ENCODE measurements at regions not wholly inside any gene's neighbourhood (a gene's known extent, or its start where the extent isn't known, plus 50 kb on each side); places are given as distances from the start of the nearest gene placed in this dataset.

GRCh38 chr2:71777946-71778345, 324.6 kb downstream of the DYSF start:
- TF ChIP-seq CTCF (IDR thresholded peaks at IDR 0.05; ENCODE audit: low read depth, low read length), result no peak
- no peak for TF ChIP-seq EZH2phosphoT487 (IDR thresholded peaks at IDR 0.05; ENCODE audit: low read depth)
